Right lobe of liver (tissue), 4 donors: ENCODE measurements at regions not wholly inside any gene's neighbourhood (a gene's known extent, or its start where the extent isn't known, plus 50 kb on each side); places are given as distances from the start of the nearest gene placed in this dataset.

Source experiments
- POLR2A ChIP-seq: fragments of 450-650 bp; IDR thresholded peaks from one replicate; pipeline ENCODE4 v1.6.1; 2017; ENCODE audit warnings: antibody characterized with exemption, mild to moderate bottlenecking
- TF ChIP-seq, protein P1 (sequence below), 4 donors: fragments of 200-600 bp in 3 of 4; fragments of 450-650 bp in 1 of 4; IDR thresholded peaks; one replicate each; pipeline versions ENCODE4 v1.5.1 to v1.8.0; 2016 to 2022; ENCODE audit warnings: antibody characterized with exemption in 4 of 4, mild to moderate bottlenecking in 2 of 4
- donor health status: DM: no; HTN: no; CAD: no.
- donor health status: DM: no; HTN: no; CAD: no.
- donor health status: DM: no; HTN: yes; CAD: no.

GRCh38 chr21:27451116-27451515 lies 484.2 kb upstream of the ADAMTS5 start:
- TF ChIP-seq, protein P1, sequence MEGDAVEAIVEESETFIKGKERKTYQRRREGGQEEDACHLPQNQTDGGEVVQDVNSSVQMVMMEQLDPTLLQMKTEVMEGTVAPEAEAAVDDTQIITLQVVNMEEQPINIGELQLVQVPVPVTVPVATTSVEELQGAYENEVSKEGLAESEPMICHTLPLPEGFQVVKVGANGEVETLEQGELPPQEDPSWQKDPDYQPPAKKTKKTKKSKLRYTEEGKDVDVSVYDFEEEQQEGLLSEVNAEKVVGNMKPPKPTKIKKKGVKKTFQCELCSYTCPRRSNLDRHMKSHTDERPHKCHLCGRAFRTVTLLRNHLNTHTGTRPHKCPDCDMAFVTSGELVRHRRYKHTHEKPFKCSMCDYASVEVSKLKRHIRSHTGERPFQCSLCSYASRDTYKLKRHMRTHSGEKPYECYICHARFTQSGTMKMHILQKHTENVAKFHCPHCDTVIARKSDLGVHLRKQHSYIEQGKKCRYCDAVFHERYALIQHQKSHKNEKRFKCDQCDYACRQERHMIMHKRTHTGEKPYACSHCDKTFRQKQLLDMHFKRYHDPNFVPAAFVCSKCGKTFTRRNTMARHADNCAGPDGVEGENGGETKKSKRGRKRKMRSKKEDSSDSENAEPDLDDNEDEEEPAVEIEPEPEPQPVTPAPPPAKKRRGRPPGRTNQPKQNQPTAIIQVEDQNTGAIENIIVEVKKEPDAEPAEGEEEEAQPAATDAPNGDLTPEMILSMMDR (IDR thresholded peaks at IDR 0.05) = no peak
- TF ChIP-seq POLR2A = no peak
